ENCODE measurements at regions not wholly inside any gene's neighbourhood (a gene's known extent, or its start where the extent isn't known, plus 50 kb on each side); places are given as distances from the start of the nearest gene placed in this dataset.
"Not testable (repeated sequence)": the region's sequence is repeated elsewhere in the genome, so short reads cannot be mapped to it uniquely, and the experiment has no call there.

DNA sequence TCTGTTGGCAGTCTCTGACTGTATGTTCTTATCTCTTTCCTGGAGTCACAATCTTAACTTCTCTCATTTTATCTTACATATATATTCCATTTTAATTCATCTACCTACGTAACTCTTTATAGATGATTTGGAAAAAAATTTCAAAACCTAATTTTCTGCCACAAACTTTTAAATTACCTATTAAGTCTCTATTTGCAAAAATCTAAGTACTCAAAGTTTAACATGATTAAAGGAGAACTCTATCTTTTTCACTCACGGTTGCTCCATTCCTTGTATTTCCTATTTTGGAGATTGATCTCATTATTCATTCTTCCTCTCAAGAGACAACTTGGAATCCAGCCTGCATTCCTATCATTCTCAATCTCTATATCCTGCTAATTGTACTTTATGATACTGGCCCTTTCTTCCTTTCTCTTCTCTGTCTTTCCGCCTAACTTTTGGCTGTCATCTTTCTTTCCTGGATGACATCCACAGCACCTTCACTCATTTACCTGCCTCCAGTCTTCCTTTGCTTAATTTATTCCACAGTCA, 1071.1 kb upstream of the CITED2 start:
- DNase-seq (ENCODE audit: low read depth) = no peak

DNA sequence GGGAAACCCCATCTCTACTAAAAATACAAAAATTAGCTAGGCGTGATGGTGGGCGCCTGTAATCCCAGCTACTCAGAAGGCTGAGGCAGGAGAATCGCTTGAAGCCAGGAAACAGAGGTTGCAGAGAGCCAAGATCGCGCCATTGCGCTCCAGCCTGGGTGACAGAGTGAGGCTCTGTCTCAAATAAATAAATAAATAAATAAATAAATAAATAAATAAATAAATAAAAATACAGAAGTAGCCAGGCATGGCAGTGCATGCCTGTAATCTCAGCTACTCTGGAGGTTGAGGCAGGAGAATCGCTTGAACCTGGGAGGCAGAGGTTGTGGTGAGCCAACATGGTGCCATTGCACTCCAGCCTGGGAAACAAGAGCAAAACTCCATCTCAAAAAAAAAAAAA, 1068.7 kb upstream of the CITED2 start:
- not testable (repeated sequence) for DNase-seq (ENCODE audit: low read depth)

DNA sequence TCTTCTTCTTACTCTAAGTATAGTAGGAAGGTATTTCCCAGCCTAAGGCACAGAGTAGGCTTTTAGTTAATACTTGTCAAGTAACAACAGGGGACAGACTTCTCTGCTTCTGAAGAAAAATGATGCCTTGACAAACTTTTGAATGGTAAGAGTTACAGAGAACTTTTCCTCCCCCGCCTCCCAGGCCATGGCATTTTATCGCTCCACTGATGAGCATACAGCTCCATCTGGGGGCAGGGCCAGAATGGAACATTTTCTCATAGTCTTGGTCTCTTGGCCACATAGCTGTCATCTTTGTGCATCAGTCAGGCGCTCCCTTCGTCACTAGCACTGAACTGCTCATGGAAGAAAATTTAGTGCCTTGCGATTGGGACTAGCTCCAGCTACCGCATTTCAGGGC, 1066.8 kb upstream of the CITED2 start:
- DNase-seq (ENCODE audit: low read depth) = no peak

DNA sequence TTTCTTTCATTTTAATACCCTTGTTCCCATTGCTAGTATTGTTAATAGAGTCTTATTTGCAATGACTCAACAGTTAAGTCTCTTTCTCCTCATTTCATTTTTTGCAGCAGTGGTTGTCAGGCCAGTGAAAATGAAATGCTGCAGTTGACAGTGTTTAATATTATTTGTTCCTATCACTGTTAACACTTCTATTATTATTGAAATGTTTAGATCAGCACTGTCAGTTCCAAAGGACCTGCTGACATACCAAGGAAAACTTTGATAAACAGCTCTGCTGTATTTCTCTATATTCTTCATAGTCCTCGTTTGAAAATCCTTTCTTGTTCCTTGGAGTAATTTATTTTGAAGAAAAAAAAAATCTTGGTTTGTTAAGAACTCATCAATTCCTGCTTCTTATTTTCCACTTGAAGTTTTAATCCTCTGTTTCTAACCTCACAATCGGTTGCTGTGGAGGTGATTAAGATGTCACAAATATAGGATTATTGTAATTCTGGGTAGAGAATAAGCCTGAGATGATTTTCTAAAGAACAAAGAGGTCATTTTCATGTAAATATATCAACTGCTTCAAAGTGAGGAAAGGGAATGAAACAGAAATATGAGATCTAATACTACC, 1065.9 kb upstream of the CITED2 start:
- no peak for DNase-seq (ENCODE audit: low read depth)

DNA sequence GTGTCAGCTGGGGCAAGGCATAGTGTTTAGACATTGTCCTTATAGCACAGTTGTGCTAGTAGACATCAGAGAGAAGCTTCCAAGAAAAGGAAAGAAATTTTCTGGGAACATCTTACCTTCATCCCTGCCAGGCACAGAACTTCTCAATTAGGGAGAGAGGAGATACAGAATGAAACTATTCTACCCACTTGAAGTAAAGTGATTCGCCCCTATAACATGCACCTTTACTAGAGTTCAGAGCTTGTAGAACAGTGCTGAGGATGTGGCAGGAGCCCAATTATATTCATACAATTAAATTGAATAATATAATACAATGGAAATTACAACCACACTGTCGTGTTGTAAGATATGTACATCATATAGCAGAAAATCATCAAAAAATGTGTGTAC, 1063.9 kb upstream of the CITED2 start:
- DNase-seq (ENCODE audit: low read depth) = no peak

DNA sequence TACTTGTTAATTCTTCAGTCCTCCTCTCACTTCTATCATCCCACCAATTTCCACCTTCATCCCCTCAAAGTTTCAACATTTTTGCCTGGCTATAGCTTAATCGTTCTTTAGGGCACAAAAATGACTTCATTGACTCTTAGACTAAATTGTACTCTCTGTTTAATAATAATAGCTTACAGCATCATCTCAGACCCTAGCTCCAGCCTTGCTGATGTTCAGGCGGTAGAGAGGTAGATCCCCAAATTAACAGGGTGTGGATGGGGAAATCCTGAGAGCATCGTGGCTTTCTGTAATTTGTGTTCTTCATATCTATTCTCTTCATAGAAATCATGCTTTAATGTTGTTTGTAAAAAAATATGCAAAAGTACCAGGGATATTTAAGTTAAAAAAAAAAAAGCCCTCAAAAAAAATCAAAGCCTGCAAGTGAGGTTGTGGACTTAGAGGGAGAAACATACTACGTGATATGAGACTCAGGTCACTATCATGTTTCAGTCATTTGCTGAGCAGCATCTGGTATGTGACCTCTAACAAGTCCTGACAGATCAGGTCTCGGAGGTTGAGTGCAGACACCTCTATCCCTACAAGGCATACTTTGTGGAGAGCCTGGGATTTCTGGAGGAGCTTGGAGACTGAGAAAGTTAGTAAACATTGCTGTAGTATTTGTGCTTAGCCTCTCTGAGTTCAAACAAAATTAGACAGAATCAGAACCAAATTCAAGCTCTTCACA, 1063.3 kb upstream of the CITED2 start:
- DNase-seq (ENCODE audit: low read depth) = no peak

- DNase-seq (ENCODE audit: low read depth) = no peak
These were observed 1061.8 kb upstream of the CITED2 start for GRCh38 chr6:140436023-140436811.

GRCh38 chr6:140434761-140435160, 1060.3 kb upstream of the CITED2 start:
- DNase-seq (ENCODE audit: low read depth) = no peak

DNA sequence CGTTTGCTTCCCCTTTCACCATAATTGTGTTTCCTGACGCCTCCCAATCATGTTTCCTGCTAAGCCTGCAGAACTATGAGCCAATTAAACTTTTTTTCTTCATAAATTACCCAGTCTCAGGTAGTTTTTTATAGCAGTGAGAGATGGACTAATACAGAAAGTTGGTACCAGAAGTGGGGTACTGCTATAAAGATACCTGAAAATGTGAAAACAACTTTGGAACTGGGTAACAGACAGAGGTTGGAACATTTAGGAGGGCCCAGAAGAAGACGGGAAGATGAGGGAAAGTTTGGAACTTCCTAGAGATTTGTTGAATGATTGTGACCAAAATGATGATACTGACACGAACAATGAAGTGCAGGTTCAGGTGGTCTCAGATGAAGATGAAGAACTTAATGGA, 1058.6 kb upstream of the CITED2 start:
- no peak for DNase-seq (ENCODE audit: low read depth)

- no peak for DNase-seq (ENCODE audit: low read depth)
These were observed 1053.4 kb upstream of the CITED2 start for GRCh38 chr6:140427842-140428241.

DNA sequence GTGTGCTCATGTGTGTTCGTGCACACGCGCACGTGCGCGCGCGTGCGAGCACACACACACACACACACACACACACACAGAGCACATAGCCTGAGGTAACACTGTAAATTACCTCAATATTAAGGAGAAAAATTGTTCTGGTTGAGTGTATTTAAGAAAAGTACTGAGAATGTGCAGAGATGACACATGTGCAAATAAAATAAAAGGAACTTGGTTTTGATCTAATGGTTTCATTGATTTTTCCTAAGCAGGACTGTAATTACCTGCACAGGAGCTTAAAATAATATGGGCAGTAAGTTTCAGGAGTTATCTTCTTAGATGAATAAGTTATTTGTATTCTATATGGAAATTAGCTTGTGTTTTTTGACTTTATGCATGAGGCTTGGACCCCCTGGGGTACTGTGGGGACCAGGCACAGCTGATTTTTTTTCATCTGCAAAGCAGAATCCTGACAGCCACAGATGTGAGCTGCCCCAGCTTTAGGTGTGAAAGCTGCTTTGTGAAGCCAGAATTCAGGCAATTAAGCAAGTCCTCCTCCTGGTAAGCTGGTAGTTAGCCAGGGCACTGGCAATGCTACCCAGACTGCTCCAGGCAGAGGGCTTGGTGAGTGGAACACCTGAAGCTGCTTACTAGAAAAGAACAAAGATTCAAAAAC, 1040.6 kb upstream of the CITED2 start:
- DNase-seq (ENCODE audit: low read depth) = no peak

DNA sequence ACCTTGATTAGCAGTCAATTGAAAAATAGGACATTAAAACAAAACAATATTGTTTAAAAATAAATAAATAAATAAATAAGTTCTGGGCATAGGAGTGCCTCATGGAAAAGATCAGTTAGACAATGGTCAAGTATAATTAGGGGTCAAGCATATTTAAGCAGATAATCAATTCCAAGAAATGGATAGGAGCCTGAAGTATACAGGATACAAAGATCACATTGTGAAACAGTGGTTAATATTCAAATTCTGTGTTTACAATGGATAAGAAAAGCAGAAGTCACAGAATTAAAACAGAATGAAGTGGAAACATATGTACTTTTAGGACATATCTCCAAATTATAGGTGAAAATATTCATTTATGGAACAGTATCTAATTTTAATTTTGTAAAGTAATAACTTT, 1028.6 kb upstream of the CITED2 start:
- no peak for DNase-seq (ENCODE audit: low read depth)

GRCh38 chr6:140401761-140402160, 1027.3 kb upstream of the CITED2 start:
- no peak for DNase-seq (ENCODE audit: low read depth)

- DNase-seq (ENCODE audit: low read depth) = no peak
These were observed 1023.6 kb upstream of the CITED2 start for GRCh38 chr6:140398076-140398475.

DNA sequence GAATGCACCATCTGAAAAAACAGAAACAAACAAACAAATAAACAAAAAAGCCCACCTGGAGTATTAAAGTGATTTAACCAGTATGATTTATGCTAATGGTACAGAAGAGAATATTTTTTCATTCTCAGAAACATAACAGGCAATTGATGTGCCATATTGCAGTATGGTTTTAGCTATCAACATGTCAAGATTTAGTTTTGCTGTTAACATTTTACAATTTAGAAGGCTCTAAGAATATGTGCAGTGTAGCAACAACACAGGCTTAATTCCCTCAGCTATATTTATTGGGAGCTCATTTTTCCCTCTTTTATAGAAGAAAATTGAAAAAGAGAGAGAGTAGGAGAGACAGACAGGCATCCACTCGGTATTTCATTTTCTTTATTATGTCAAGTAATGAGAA, 1022.7 kb upstream of the CITED2 start:
- no peak for DNase-seq (ENCODE audit: low read depth)

DNA sequence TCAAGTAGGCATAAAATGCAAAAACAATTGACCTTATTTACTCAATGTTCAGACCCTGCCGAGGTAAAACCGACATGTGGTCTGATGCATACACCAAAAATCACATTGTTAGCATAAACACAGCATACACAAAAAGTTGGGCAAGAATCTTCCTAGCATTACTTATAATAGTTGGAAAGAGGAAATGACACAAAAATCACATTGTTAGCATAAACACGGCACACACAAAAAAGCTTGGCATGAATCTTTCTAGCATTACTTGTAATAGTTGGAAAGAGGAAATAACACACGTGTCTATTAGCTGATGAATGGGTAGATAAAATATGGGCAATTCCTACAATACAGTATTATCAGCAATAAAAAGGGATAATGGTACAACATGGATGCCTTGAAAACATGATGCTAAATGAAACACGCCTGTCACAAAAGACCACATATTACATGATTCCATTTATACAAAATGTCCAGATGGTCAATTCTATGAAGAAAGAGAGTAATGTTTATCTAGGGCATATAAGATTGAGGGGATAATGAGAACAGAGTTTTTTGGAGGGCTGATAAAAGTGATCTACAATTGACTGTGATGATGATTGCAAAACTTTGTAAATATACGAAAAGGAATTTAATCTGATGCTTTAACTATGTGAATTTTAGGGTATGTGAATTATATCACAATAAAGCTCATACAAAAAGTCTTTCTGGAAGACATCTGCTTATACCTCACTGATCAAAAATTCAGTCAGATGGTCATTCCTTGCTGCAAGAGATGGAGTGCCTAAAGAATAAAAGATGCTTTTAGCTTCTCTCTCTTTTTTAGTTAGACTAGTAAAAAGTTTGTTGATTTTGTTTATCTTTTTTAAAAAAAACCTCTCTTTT, 1019.5 kb upstream of the CITED2 start:
- DNase-seq (ENCODE audit: low read depth) = no peak

DNA sequence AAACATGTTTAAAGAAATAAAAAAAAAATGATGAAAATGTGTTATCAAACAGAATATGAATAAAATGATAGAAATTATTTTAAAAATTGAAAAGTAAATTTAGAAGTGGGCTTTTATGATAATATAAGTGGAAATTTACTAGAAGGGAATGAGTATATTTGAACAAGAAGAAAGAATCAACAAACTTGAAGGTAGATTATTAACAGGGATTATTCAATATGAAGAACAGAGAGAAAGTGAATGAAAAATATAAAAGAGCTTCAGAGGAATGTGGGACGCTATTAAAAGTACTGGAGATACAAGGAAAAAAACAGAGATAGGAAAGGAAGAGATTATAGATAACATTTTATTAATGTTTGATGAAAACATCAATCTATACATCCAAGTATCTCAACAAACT, 1014.4 kb upstream of the CITED2 start:
- no peak for DNase-seq (ENCODE audit: low read depth)

GRCh38 chr6:140388192-140388802, 1013.8 kb upstream of the CITED2 start:
- no peak for DNase-seq (ENCODE audit: low read depth)

DNA sequence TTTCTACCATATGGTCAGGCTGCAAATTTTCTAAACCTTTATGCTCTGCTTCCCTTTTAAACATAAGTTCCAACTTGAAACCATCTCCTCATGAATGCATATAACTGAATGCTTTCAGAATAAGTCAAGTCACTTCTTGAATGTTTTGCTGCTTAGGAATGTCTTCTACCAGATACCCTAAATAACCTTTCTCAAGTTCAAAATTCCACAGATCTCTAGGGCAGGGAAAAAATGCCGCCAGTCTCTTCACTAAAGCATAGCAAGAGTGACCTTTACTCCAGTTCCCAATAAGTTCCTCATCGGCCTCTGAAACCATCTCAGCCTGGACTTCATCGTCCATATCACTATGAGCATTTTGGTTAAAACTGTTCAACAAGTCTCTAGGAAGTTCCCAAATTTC, 1011.2 kb upstream of the CITED2 start:
- DNase-seq (ENCODE audit: low read depth) = no peak

GRCh38 chr6:140382355-140382754, 1007.9 kb upstream of the CITED2 start:
- no peak for DNase-seq (ENCODE audit: low read depth)

Data from T-helper 22 cell (primary cell).